Suprapubic skin (tissue), 4 donors: ENCODE measurements at regions not wholly inside any gene's neighbourhood (a gene's known extent, or its start where the extent isn't known, plus 50 kb on each side); places are given as distances from the start of the nearest gene placed in this dataset.

Source experiments
- EP300 ChIP-seq: sonication (generic); formaldehyde crosslinking; IDR thresholded peaks from one replicate; pipeline ENCODE4 v1.6.1; 2017; ENCODE audit warnings: antibody characterized with exemption
- POLR2AphosphoS5 ChIP-seq, 3 donors: sonication (generic); formaldehyde crosslinking; IDR thresholded peaks; one replicate each; pipeline ENCODE4 v1.6.1; 2017; ENCODE audit warnings: antibody characterized with exemption in 3 of 3
- TF ChIP-seq, protein P1 (sequence below), 2 donors: fragments of 200-600 bp in 1 of 2; fragments of 450-650 bp in 1 of 2; sonication (generic) in 1 of 2; IDR thresholded peaks; one replicate each; pipeline ENCODE4 v1.5.1; 2016 to 2019; ENCODE audit warnings: antibody characterized with exemption in 2 of 2, mild to moderate bottlenecking in 1 of 2, moderate library complexity in 1 of 2

- TF ChIP-seq EP300 (no peak), POLR2AphosphoS5 (IDR thresholded peaks at IDR 0.05) (no peak)
- TF ChIP-seq, protein P1, sequence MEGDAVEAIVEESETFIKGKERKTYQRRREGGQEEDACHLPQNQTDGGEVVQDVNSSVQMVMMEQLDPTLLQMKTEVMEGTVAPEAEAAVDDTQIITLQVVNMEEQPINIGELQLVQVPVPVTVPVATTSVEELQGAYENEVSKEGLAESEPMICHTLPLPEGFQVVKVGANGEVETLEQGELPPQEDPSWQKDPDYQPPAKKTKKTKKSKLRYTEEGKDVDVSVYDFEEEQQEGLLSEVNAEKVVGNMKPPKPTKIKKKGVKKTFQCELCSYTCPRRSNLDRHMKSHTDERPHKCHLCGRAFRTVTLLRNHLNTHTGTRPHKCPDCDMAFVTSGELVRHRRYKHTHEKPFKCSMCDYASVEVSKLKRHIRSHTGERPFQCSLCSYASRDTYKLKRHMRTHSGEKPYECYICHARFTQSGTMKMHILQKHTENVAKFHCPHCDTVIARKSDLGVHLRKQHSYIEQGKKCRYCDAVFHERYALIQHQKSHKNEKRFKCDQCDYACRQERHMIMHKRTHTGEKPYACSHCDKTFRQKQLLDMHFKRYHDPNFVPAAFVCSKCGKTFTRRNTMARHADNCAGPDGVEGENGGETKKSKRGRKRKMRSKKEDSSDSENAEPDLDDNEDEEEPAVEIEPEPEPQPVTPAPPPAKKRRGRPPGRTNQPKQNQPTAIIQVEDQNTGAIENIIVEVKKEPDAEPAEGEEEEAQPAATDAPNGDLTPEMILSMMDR (IDR thresholded peaks at IDR 0.05): no peak
Observed at GRCh38 chr10:59513558-59513957, 151.2 kb upstream of the FAM13C start.
